ENCODE measurements at regions not wholly inside any gene's neighbourhood (a gene's known extent, or its start where the extent isn't known, plus 50 kb on each side); places are given as distances from the start of the nearest gene placed in this dataset.

- H4K20me1 ChIP-seq (ENCODE audit: insufficient read depth): no peaks in the 10 kb centered on the region
- no peaks in the 10 kb centered on the region for H3K9me2 ChIP-seq (ENCODE audit: insufficient read depth)
- H3K36me3 ChIP-seq (ENCODE audit: low read depth): no peaks in the 10 kb centered on the region
- POLR2A ChIA-PET (ENCODE audit: unreplicated experiment): no interaction called here
- H3K27ac ChIP-seq: no peak overlapping the region
- no peak overlapping the region for H3K4me2 ChIP-seq
- H3K4me3 ChIP-seq: no peak overlapping the region
- no peaks in the 10 kb centered on the region for H3K4me1 ChIP-seq (replicated peaks; ENCODE audit: insufficient read depth)
- no peaks in the 10 kb centered on the region for H3K9me3 ChIP-seq (ENCODE audit: insufficient read depth, low read depth)
- BruUV-seq (replicated peaks): no TSS peak
- CTCF ChIA-PET: no interaction called here
- H2AFZ ChIP-seq: no peak overlapping the region
- no peak for TF ChIP-seq CTCF (conservative IDR thresholded peaks at IDR 0.05)
- no peak for TF ChIP-seq EZH2 (IDR thresholded peaks at IDR 0.05; ENCODE audit: low read depth)
- H3K79me2 ChIP-seq (ENCODE audit: low read depth): no peaks in the 10 kb centered on the region
- H3F3A ChIP-seq (ENCODE audit: insufficient read depth, low read depth): no peaks in the 10 kb centered on the region
- peak in 1 of 2 experiments; percentile 57 for DNase-seq
- H3K27me3 ChIP-seq (ENCODE audit: insufficient read depth, low read depth): no peaks in the 10 kb centered on the region
- intact Hi-C loops (cut with micrococcal nuclease; ENCODE audit: unreplicated experiment): no loop called here
Observed at GRCh38 chr1:106620521-106620954, 435.9 kb upstream of the PRMT6 start.

- H4K20me1 ChIP-seq (ENCODE audit: insufficient read depth): no peaks in the 10 kb centered on the region
- no peak overlapping the region for H3K4me3 ChIP-seq
- no peak for TF ChIP-seq CTCF (conservative IDR thresholded peaks at IDR 0.05)
- TF ChIP-seq EZH2 (IDR thresholded peaks at IDR 0.05; ENCODE audit: low read depth): no peak
- H3K36me3 ChIP-seq (ENCODE audit: low read depth): no peaks in the 10 kb centered on the region
- DNase-seq: no peak
- H3K4me1 ChIP-seq (replicated peaks; ENCODE audit: insufficient read depth): no peaks in the 10 kb centered on the region
- H3K79me2 ChIP-seq (ENCODE audit: low read depth): no peaks in the 10 kb centered on the region
- no peak overlapping the region for H2AFZ ChIP-seq
- no peaks in the 10 kb centered on the region for H3K9me2 ChIP-seq (ENCODE audit: insufficient read depth)
- no peaks in the 10 kb centered on the region for H3K27me3 ChIP-seq (ENCODE audit: insufficient read depth, low read depth)
- H3K9me3 ChIP-seq (ENCODE audit: insufficient read depth, low read depth): no peaks in the 10 kb centered on the region
- no peak overlapping the region for H3K4me2 ChIP-seq
- CTCF ChIA-PET: no interaction called here
- no peak overlapping the region for H3K27ac ChIP-seq
- no peaks in the 10 kb centered on the region for H3F3A ChIP-seq (ENCODE audit: insufficient read depth, low read depth)
- POLR2A ChIA-PET (ENCODE audit: unreplicated experiment): no interaction called here
- BruUV-seq (replicated peaks): no TSS peak
- intact Hi-C loops (cut with micrococcal nuclease; ENCODE audit: unreplicated experiment): no loop called here
Observed at GRCh38 chr1:106621853-106622252, 434.6 kb upstream of the PRMT6 start.

- ChIA-PET CTCF (no interaction called here), POLR2A (ENCODE audit: unreplicated experiment) (no interaction called here)
- Histone ChIP-seq H3F3A (ENCODE audit: insufficient read depth, low read depth) (no peaks in the 10 kb centered on the region), H2AFZ (no peak overlapping the region), H3K36me3 (ENCODE audit: low read depth) (no peaks in the 10 kb centered on the region), H3K4me2 (no peak overlapping the region), H3K27ac (no peak overlapping the region), H3K4me3 (no peak overlapping the region), H3K9me3 (ENCODE audit: insufficient read depth, low read depth) (no peaks in the 10 kb centered on the region), H3K9me2 (ENCODE audit: insufficient read depth) (no peaks in the 10 kb centered on the region), H3K27me3 (ENCODE audit: insufficient read depth, low read depth) (no peaks in the 10 kb centered on the region), H3K79me2 (ENCODE audit: low read depth) (no peaks in the 10 kb centered on the region), H4K20me1 (ENCODE audit: insufficient read depth) (no peaks in the 10 kb centered on the region), H3K4me1 (replicated peaks; ENCODE audit: insufficient read depth) (no peaks in the 10 kb centered on the region)
- intact Hi-C loops (cut with micrococcal nuclease; ENCODE audit: unreplicated experiment): no loop called here
- no peak for DNase-seq
- no TSS peak for BruUV-seq (replicated peaks)
- TF ChIP-seq CTCF (conservative IDR thresholded peaks at IDR 0.05) (no peak), EZH2 (IDR thresholded peaks at IDR 0.05; ENCODE audit: low read depth) (no peak)
Observed at GRCh38 chr1:106637566-106637965, 418.9 kb upstream of the PRMT6 start.

Data from PC-9 (cell line).